CD4-positive, alpha-beta T cell (primary cell): ENCODE measurements at regions not wholly inside any gene's neighbourhood (a gene's known extent, or its start where the extent isn't known, plus 50 kb on each side); places are given as distances from the start of the nearest gene placed in this dataset.

ENCODE experiments used
- ATAC-seq: fragments of 200-7000 bp; cut with Tn5 transposase; one replicate; pipeline ENCODE4 v1.10.0; 2022; ENCODE audit warnings: mild to moderate bottlenecking; ENCODE audit not compliant: poor library complexity
- CTCF ChIA-PET: fragments of 350-600 bp; sonication (Branson Sonifier 250); formaldehyde crosslinking; loops from one replicate; lab custom pipeline; 2021; ENCODE audit warnings: antibody characterized with exemption, inconsistent platforms; lab: Charles Lee
- POLR2A ChIA-PET: fragments of 350-600 bp; sonication (Branson Sonifier 250); formaldehyde crosslinking; loops from one replicate; lab custom pipeline; 2021; ENCODE audit warnings: antibody characterized with exemption, inconsistent platforms; lab: Charles Lee
- DNase-seq, 14 experiments: peaks; one replicate each; pipeline ENCODE4 v3.0.0-alpha.2; 2013 to 2020; ENCODE audit warnings: mixed read lengths in 2 of 14
- H3K27ac ChIP-seq, 2 donors: one replicate each; pipeline versions ENCODE4 v1.5.1 to v1.7.0; 2013; ENCODE audit warnings: low read length in 2 of 2, low read depth in 1 of 2, mild to moderate bottlenecking in 1 of 2
- H3K27me3 ChIP-seq, 2 experiments: 1 replicate in 1 of 2; 2 replicates in 1 of 2; pipeline versions ENCODE4 v1.6.1 to v1.7.0; 2013; ENCODE audit warnings: low read length in 2 of 2, control low read depth in 1 of 2, mild to moderate bottlenecking in 1 of 2, moderate library complexity in 1 of 2; ENCODE audit not compliant: insufficient read depth in 2 of 2, control insufficient read depth in 1 of 2
- H3K36me3 ChIP-seq: one replicate; pipeline ENCODE4 v1.6.1; 2013; ENCODE audit warnings: low read length, control low read depth; ENCODE audit not compliant: insufficient read depth
- H3K4me1 ChIP-seq: one replicate; pipeline ENCODE4 v1.6.1; 2013; ENCODE audit warnings: low read length, control low read depth; ENCODE audit not compliant: insufficient read depth
- H3K4me3 ChIP-seq: one replicate; pipeline ENCODE4 v1.5.1; 2013; ENCODE audit warnings: mild to moderate bottlenecking, low read length, moderate library complexity
- H3K9me3 ChIP-seq, 2 experiments: 1 replicate in 1 of 2; 2 replicates in 1 of 2; pipeline versions ENCODE4 v1.6.1 to v1.7.0; 2013; ENCODE audit warnings: low read length in 2 of 2, mild to moderate bottlenecking in 2 of 2, control low read depth in 1 of 2, moderate library complexity in 1 of 2; ENCODE audit not compliant: control insufficient read depth in 1 of 2, insufficient read depth in 1 of 2
- H3K27ac Mint-ChIP-seq: one replicate; pipeline ENCODE4 v1.8.0; 2020; ENCODE audit warnings: mixed read lengths
- H3K27me3 Mint-ChIP-seq: one replicate; pipeline ENCODE4 v1.8.0; 2021; ENCODE audit warnings: mixed read lengths
- H3K36me3 Mint-ChIP-seq: one replicate; pipeline ENCODE4 v1.8.0; 2021; ENCODE audit warnings: low read depth, mixed read lengths
- H3K4me1 Mint-ChIP-seq: one replicate; pipeline ENCODE4 v1.8.0; 2021; ENCODE audit warnings: low read depth, mixed read lengths
- H3K4me3 Mint-ChIP-seq: one replicate; pipeline ENCODE4 v1.8.0; 2020; ENCODE audit warnings: mild to moderate bottlenecking, mixed read lengths
- H3K9me3 Mint-ChIP-seq: one replicate; pipeline ENCODE4 v1.8.0; 2020; ENCODE audit warnings: mixed read lengths
- intact Hi-C, 2 experiments: fragments of 100-400 bp; cut with DNase I in 1 of 2; cut with micrococcal nuclease in 1 of 2; formaldehyde crosslinking; loops; one replicate each; pipeline versions ENCODE4 v1.15.1 to v1.9.0; 2023 to 2025; cut with DNase I, micrococcal nuclease
- TF ChIP-seq, protein P1 (sequence below): fragments of 200-600 bp; IDR thresholded peaks from one replicate; pipeline ENCODE4 v1.8.0; 2022; ENCODE audit warnings: antibody characterized with exemption, mild to moderate bottlenecking

DNA sequence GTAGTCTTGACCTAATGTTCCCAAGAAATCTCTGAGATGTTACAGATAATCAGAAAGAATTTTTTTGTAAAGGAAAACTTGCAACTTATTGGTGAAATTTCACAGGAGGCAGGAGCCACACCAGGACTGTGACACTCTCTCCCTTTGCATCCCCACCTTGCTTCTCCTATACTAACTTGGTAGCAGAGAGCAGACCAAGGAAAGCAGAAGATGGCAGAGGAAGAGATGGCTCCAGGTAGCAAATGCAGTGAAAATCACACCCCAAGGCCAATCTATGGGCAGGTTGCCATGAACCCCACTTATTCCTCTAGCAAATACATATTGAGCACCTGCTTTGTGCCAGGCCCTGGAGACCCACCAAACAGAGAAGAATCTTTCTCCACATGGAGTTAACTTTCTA lies 303.4 kb upstream of the C1orf174 start:
- ATAC-seq, result no peak
- Histone ChIP-seq H3K27me3 (no peaks in the 10 kb centered on the region), H3K4me1 (no peaks in the 10 kb centered on the region), H3K27ac (no peak overlapping the region), H3K4me3 (no peak overlapping the region), H3K36me3 (no peaks in the 10 kb centered on the region), H3K9me3 (peaks cover 8 to 13% of the 10 kb centered on the region in 2 experiments)
- CTCF ChIA-PET, result no interaction called here
- intact Hi-C loops, result no loop called here
- peaks cover 10% of the 10 kb centered on the region for H3K27me3 Mint-ChIP-seq
- TF ChIP-seq, protein P1, sequence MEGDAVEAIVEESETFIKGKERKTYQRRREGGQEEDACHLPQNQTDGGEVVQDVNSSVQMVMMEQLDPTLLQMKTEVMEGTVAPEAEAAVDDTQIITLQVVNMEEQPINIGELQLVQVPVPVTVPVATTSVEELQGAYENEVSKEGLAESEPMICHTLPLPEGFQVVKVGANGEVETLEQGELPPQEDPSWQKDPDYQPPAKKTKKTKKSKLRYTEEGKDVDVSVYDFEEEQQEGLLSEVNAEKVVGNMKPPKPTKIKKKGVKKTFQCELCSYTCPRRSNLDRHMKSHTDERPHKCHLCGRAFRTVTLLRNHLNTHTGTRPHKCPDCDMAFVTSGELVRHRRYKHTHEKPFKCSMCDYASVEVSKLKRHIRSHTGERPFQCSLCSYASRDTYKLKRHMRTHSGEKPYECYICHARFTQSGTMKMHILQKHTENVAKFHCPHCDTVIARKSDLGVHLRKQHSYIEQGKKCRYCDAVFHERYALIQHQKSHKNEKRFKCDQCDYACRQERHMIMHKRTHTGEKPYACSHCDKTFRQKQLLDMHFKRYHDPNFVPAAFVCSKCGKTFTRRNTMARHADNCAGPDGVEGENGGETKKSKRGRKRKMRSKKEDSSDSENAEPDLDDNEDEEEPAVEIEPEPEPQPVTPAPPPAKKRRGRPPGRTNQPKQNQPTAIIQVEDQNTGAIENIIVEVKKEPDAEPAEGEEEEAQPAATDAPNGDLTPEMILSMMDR, result no peak
- H3K9me3 Mint-ChIP-seq, result peaks cover 16% of the 10 kb centered on the region
- POLR2A ChIA-PET, result no interaction called here
- DNase-seq, result no peak
- no peaks in the 10 kb centered on the region for H3K36me3 Mint-ChIP-seq
- H3K4me1 Mint-ChIP-seq, result no peaks in the 10 kb centered on the region
- no peak overlapping the region for H3K27ac Mint-ChIP-seq
- H3K4me3 Mint-ChIP-seq, result no peak overlapping the region

DNA sequence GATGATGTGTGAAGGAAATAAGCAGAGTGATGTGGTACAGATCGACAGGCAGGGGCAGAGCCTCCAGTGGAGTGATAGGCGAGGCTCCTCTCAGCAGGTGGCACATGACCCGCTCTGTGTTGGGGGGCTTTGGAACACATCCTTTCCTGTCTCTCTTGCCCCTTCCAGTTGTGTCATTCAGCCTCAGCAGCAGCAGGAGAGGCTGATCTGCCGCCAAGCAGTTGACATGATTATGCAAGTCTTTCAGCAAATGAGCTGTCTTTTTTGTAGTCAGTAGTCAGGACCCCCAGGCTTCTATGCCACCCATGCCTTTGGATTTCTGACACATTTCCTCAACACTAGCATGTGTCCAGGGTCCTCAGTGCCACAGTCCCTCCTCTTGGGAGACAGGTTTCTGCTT lies 307.1 kb upstream of the C1orf174 start:
- no peaks in the 10 kb centered on the region for H3K36me3 ChIP-seq
- H3K4me1 ChIP-seq, result no peaks in the 10 kb centered on the region
- ChIA-PET POLR2A (no interaction called here), CTCF (no interaction called here)
- Mint-ChIP-seq H3K9me3 (peaks cover 17% of the 10 kb centered on the region), H3K4me1 (no peaks in the 10 kb centered on the region), H3K27me3 (peaks cover 9% of the 10 kb centered on the region), H3K27ac (no peak overlapping the region), H3K36me3 (no peaks in the 10 kb centered on the region), H3K4me3 (no peak overlapping the region)
- DNase-seq, result no peak
- H3K9me3 ChIP-seq, result peaks cover 8 to 13% of the 10 kb centered on the region in 2 experiments
- no peak overlapping the region for H3K27ac ChIP-seq
- no peak overlapping the region for H3K4me3 ChIP-seq
- intact Hi-C loops, result no loop called here
- ATAC-seq, result no peak
- no peaks in the 10 kb centered on the region for H3K27me3 ChIP-seq
- TF ChIP-seq, protein P1, result no peak

DNA sequence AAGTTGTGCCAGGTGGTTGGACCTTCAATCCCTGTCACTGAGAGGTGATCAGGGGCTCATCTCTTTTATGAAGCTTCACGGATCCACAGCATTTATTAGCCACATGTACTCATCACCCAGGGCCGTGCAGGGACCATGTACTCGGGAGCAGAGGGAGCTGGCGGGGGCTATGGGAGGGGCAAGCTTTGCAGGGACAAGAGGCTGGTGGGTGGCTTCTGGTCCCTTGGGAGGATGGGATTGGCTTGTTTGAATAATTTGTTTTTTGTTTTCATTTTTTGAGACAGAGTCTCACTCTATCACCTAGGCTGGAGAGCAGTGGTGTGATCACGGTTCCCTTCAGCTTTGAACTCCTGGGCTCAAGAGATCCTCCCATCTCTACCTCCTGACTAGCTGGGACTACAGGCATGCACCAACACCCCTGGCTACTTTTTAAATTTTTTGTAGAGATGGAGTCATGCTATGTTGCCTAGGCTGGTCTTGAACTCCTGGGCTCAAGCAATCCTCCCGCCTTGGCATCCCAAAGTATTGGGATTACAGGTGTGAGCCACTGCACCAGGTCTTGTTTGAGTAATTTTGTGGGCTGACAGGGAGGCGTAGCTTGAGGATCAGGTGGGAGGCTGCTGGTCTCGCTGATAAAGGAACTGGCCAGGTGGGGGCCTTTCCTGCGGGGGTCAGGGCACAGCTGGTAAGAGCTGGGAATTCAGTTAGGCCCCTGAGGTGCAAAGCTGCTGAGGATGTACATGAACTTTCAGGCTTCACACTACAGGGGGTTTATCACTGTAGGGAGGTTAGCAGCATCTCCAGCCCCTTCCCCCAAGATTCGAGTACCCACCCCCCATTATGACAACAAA lies 308.0 kb upstream of the C1orf174 start:
- intact Hi-C loops, result no loop called here
- DNase-seq (no peak), ATAC-seq (no peak)
- H3K4me3 ChIP-seq, result no peak overlapping the region
- ChIA-PET POLR2A (no interaction called here), CTCF (no interaction called here)
- Mint-ChIP-seq H3K27ac (no peak overlapping the region), H3K4me3 (no peak overlapping the region), H3K36me3 (no peaks in the 10 kb centered on the region), H3K27me3 (peaks cover 9% of the 10 kb centered on the region), H3K9me3 (peaks cover 17% of the 10 kb centered on the region), H3K4me1 (no peaks in the 10 kb centered on the region)
- no peaks in the 10 kb centered on the region for H3K27me3 ChIP-seq
- TF ChIP-seq, protein P1, result no peak
- H3K9me3 ChIP-seq, result peaks cover 8 to 13% of the 10 kb centered on the region in 2 experiments
- H3K4me1 ChIP-seq, result no peaks in the 10 kb centered on the region
- no peak overlapping the region for H3K27ac ChIP-seq
- no peaks in the 10 kb centered on the region for H3K36me3 ChIP-seq
